IMR-90 (cell line): ENCODE measurements at regions not wholly inside any gene's neighbourhood (a gene's known extent, or its start where the extent isn't known, plus 50 kb on each side); places are given as distances from the start of the nearest gene placed in this dataset.

Source experiments
- ATAC-seq: fragments of 200-7000 bp; cut with Tn5 transposase; 2 replicates; pipeline ENCODE4 v1.9.1; 2020; ENCODE audit warnings: low read depth, mild to moderate bottlenecking, moderate library complexity
- BruUV-seq: library from RNA; stranded (reverse); fragments of 400-500 nt; replicated peaks from 2 replicates; lab custom pipeline; 2021; lab: Mats Ljungman, UMichigan
- CTCF ChIA-PET: fragments of 300-600 bp; formaldehyde crosslinking; extraction: SDS; loops from one replicate; lab custom pipeline; 2021; ENCODE audit warnings: antibody characterized with exemption; lab: Yijun Ruan, JAX
- POLR2A ChIA-PET: fragments of 300-600 bp; sonication (Branson Sonifier 250); formaldehyde crosslinking; loops from one replicate; lab custom pipeline; 2022; ENCODE audit warnings: antibody characterized with exemption; ENCODE audit not compliant: unreplicated experiment; lab: Charles Lee
- DNase-seq: peaks from one replicate; pipeline ENCODE4 v3.0.0; 2013
- H2AFZ ChIP-seq: replicated peaks from 2 replicates; pipeline ENCODE3; 2013; ENCODE audit warnings: low read length, mild to moderate bottlenecking; ENCODE audit not compliant: poor library complexity
- H2AK5ac ChIP-seq: 2 replicates; pipeline ENCODE4 v1.6.1; 2013; ENCODE audit warnings: low read depth, low read length, inconsistent platforms
- H2AK9ac ChIP-seq: replicated peaks from 2 replicates; pipeline ENCODE3; 2013; ENCODE audit warnings: mild to moderate bottlenecking, low read depth, low read length, moderate library complexity; ENCODE audit not compliant: poor library complexity
- H2BK120ac ChIP-seq: 2 replicates; pipeline ENCODE4 v1.6.1; 2013; ENCODE audit warnings: low read depth, low read length, inconsistent platforms
- H2BK15ac ChIP-seq: 3 replicates; pipeline ENCODE4 v1.6.1; 2013; ENCODE audit warnings: low read depth, low read length, inconsistent platforms
- H2BK20ac ChIP-seq: 2 replicates; pipeline ENCODE4 v1.6.1; 2013; ENCODE audit warnings: low read depth, mild to moderate bottlenecking, inconsistent platforms, low read length, moderate library complexity
- H2BK5ac ChIP-seq: 2 replicates; pipeline ENCODE4 v1.6.1; 2013; ENCODE audit warnings: mild to moderate bottlenecking, low read depth, low read length, inconsistent platforms; ENCODE audit not compliant: poor library complexity, severe bottlenecking
- H3K14ac ChIP-seq: replicated peaks from 2 replicates; pipeline ENCODE4 v1.6.1; 2013; ENCODE audit warnings: low read depth, low read length, inconsistent platforms
- H3K18ac ChIP-seq: 2 replicates; pipeline ENCODE4 v1.6.1; 2013; ENCODE audit warnings: low read depth, low read length, control low read depth
- H3K23ac ChIP-seq: 2 replicates; pipeline ENCODE4 v1.6.1; 2013; ENCODE audit warnings: low read depth, low read length, inconsistent platforms
- H3K27ac ChIP-seq: 2 replicates; pipeline ENCODE4 v1.5.1; 2013; ENCODE audit warnings: mild to moderate bottlenecking, control low read depth, low read length; ENCODE audit not compliant: insufficient read depth
- H3K27me3 ChIP-seq: 2 replicates; pipeline ENCODE4 v1.6.1; 2013; ENCODE audit warnings: low read length; ENCODE audit not compliant: control insufficient read depth, insufficient read depth
- H3K36me3 ChIP-seq: 2 replicates; pipeline ENCODE4 v1.6.1; 2013; ENCODE audit warnings: low read length, mixed read lengths; ENCODE audit not compliant: control insufficient read depth, insufficient read depth
- H3K4ac ChIP-seq: 2 replicates; pipeline ENCODE4 v1.6.1; 2013; ENCODE audit warnings: low read depth, low read length, inconsistent platforms
- H3K4me1 ChIP-seq: 2 replicates; pipeline ENCODE4 v1.6.1; 2013; ENCODE audit warnings: low read length, mixed read lengths; ENCODE audit not compliant: control insufficient read depth, insufficient read depth
- H3K4me2 ChIP-seq: 2 replicates; pipeline ENCODE4 v1.6.1; 2013; ENCODE audit warnings: low read depth, mild to moderate bottlenecking, control low read depth, low read length, moderate library complexity
- H3K4me3 ChIP-seq: 2 replicates; pipeline ENCODE4 v1.5.1; 2013; ENCODE audit warnings: low read depth, mild to moderate bottlenecking, control low read depth, low read length, moderate library complexity; ENCODE audit not compliant: insufficient read depth
- H3K56ac ChIP-seq: 2 replicates; pipeline ENCODE4 v1.6.1; 2013; ENCODE audit warnings: low read length, inconsistent platforms; ENCODE audit not compliant: insufficient read depth; ENCODE audit errors: extremely low read depth
- H3K79me1 ChIP-seq, 2 experiments: 2 replicates each; pipeline ENCODE4 v1.6.1; 2013; ENCODE audit warnings: low read length in 2 of 2, inconsistent platforms in 1 of 2, low read depth in 1 of 2
- H3K9ac ChIP-seq: 2 replicates; pipeline ENCODE4 v1.6.1; 2013; ENCODE audit warnings: low read depth, low read length, control low read depth
- H3K9me1 ChIP-seq: 2 replicates; pipeline ENCODE4 v1.6.1; 2013; ENCODE audit warnings: low read length, inconsistent platforms; ENCODE audit not compliant: insufficient read depth
- H3K9me3 ChIP-seq: 2 replicates; pipeline ENCODE4 v1.6.1; 2013; ENCODE audit warnings: low read length; ENCODE audit not compliant: control insufficient read depth, insufficient read depth
- H4K20me1 ChIP-seq: 2 replicates; pipeline ENCODE4 v1.6.1; 2013; ENCODE audit warnings: low read length, inconsistent platforms; ENCODE audit not compliant: insufficient read depth
- H4K5ac ChIP-seq: 2 replicates; pipeline ENCODE4 v1.6.1; 2013; ENCODE audit warnings: mild to moderate bottlenecking, low read depth, low read length, control low read depth
- H4K8ac ChIP-seq, 2 experiments: 2 replicates each; pipeline ENCODE4 v1.6.1; 2013; ENCODE audit warnings: low read depth in 2 of 2, low read length in 2 of 2, control low read depth in 1 of 2, inconsistent platforms in 1 of 2
- H4K91ac ChIP-seq: 2 replicates; pipeline ENCODE4 v1.6.1; 2013; ENCODE audit warnings: low read depth, low read length, inconsistent platforms; ENCODE audit not compliant: insufficient read depth
- CTCF ChIP-seq: conservative IDR thresholded peaks from 2 replicates; pipeline ENCODE4 v1.5.1; 2012; ENCODE audit warnings: mild to moderate bottlenecking, low read depth, low read length, improper control_type of control experiment
- MAZ ChIP-seq: IDR thresholded peaks from 2 replicates; pipeline ENCODE4 v1.6.1; 2012; ENCODE audit warnings: low read depth, mild to moderate bottlenecking, low read length, improper control_type of control experiment, moderate library complexity, borderline replicate concordance
- MXI1 ChIP-seq: IDR thresholded peaks from 2 replicates; pipeline ENCODE4 v1.6.1; 2012; ENCODE audit warnings: low read depth, mild to moderate bottlenecking, low read length, moderate library complexity, borderline replicate concordance
- NFE2L2 ChIP-seq: fragments of 150-350 bp; IDR thresholded peaks from 2 replicates; pipeline ENCODE4 v1.6.1; 2016; ENCODE audit warnings: low read depth, mild to moderate bottlenecking, low read length
- RAD21 ChIP-seq: IDR thresholded peaks from 2 replicates; pipeline ENCODE4 v1.6.1; 2012; ENCODE audit warnings: low read length, improper control_type of control experiment
- RCOR1 ChIP-seq: IDR thresholded peaks from 2 replicates; pipeline ENCODE4 v1.6.1; 2012; ENCODE audit warnings: mild to moderate bottlenecking, low read length, improper control_type of control experiment; ENCODE audit not compliant: insufficient replicate concordance
- SMC3 ChIP-seq: fragments of 150-350 bp; IDR thresholded peaks from 2 replicates; pipeline ENCODE4 v1.6.1; 2016; ENCODE audit warnings: low read depth, mild to moderate bottlenecking, antibody characterized with exemption, low read length, moderate library complexity
- USF2 ChIP-seq: fragments of 150-350 bp; IDR thresholded peaks from 2 replicates; pipeline ENCODE4 v1.6.1; 2017; ENCODE audit warnings: mild to moderate bottlenecking, antibody characterized with exemption, low read length, low read depth
- WGBS, 2 experiments: methylation state at CpG; one replicate each; pipeline versions ENCODE4 v1.1.5 to v1.1.7; 2013; ENCODE audit warnings: missing lambda C conversion rate in 2 of 2; ENCODE audit not compliant: insufficient read length in 1 of 2; ENCODE audit errors: extremely low coverage in 2 of 2; 5-methylcytosine and 5-hydroxymethylcytosine counted together
- dilution Hi-C: fragments of 300-500 bp; cut with HindIII; formaldehyde crosslinking; loops from one replicate; pipeline ENCODE4 v1.14.3; 2018; ENCODE audit warnings: low sequenced_read_pairs; ENCODE audit not compliant: unreplicated experiment
- in situ Hi-C: fragments of 300-500 bp; cut with MboI; formaldehyde crosslinking; loops from 3 replicates; pipeline ENCODE4 v1.14.3; 2019; ENCODE audit warnings: low sequenced_read_pairs, inconsistent platforms, mixed read lengths
- intact Hi-C: fragments of 100-400 bp; cut with micrococcal nuclease; formaldehyde crosslinking; loops from 2 replicates; pipeline ENCODE4 v1.10.0; 2022

GRCh38 chr4:153997516-153997915, 208.6 kb upstream of the SFRP2 start:
- H3K4me1 ChIP-seq = no peaks in the 10 kb centered on the region
- POLR2A ChIA-PET = no interaction called here

More at GRCh38 chr4:153997516-153997915, 208.6 kb upstream of the SFRP2 start:
- dilution Hi-C loops = no loop called here
- H4K5ac ChIP-seq = no peak overlapping the region
- H2BK15ac ChIP-seq = no peak overlapping the region
- H3K9me1 ChIP-seq = no peaks in the 10 kb centered on the region
- no peaks in the 10 kb centered on the region for H3K36me3 ChIP-seq
- H3K79me1 ChIP-seq = no peaks in the 10 kb centered on the region
- CTCF ChIA-PET = no interaction called here
- in situ Hi-C loops = no loop called here
- no peak overlapping the region for H2BK120ac ChIP-seq
- H3K4me2 ChIP-seq = no peak overlapping the region
- no peak overlapping the region for H3K4ac ChIP-seq
- H4K20me1 ChIP-seq = no peaks in the 10 kb centered on the region
- H2AK5ac ChIP-seq = no peak overlapping the region
- no peak overlapping the region for H3K18ac ChIP-seq
- no peak overlapping the region for H3K56ac ChIP-seq
- H4K91ac ChIP-seq = no peak overlapping the region
- no peak overlapping the region for H2AK9ac ChIP-seq
- no peaks in the 10 kb centered on the region for H3K27me3 ChIP-seq
- WGBS, 2 experiments = 60% methylated on average over 2 of the region's 4 CpGs; no CpG with 5 or more reads in 1 of the 2 experiments
- no peak overlapping the region for H3K27ac ChIP-seq
- intact Hi-C loops = no loop called here
- no peak overlapping the region for H3K9ac ChIP-seq
- H2BK5ac ChIP-seq = no peak overlapping the region
- no peak overlapping the region for H4K8ac ChIP-seq
- DNase-seq (no peak), ATAC-seq (no peak)
- H2AFZ ChIP-seq = no peak overlapping the region
- no peak overlapping the region for H3K14ac ChIP-seq
- TF ChIP-seq RCOR1 = no peak
- no peak for TF ChIP-seq SMC3
- TF ChIP-seq USF2 = no peak
- no peak for TF ChIP-seq MAZ
- no peak for TF ChIP-seq CTCF
- no peak for TF ChIP-seq RAD21
- no peak for TF ChIP-seq NFE2L2
- TF ChIP-seq MXI1 = no peak
- H2BK20ac ChIP-seq = no peak overlapping the region
- no TSS peak for BruUV-seq
- peaks cover 6% of the 10 kb centered on the region; the same call in 1 of the 2 replicates for H3K9me3 ChIP-seq
- H3K4me3 ChIP-seq = no peak overlapping the region
- no peak overlapping the region for H3K23ac ChIP-seq
